ENCODE measurements at regions not wholly inside any gene's neighbourhood (a gene's known extent, or its start where the extent isn't known, plus 50 kb on each side); places are given as distances from the start of the nearest gene placed in this dataset.

- DNase-seq (ENCODE audit: low spot score), result no peak
Measured at GRCh38 chr2:181770150-181770549, 89.8 kb upstream of the NEUROD1 start.

GRCh38 chr2:181771356-181771755 lies 91.0 kb upstream of the NEUROD1 start:
- no peak for DNase-seq (ENCODE audit: low spot score)

- no peak for DNase-seq (ENCODE audit: low spot score)
Measured at GRCh38 chr2:181772334-181772733, 92.0 kb upstream of the NEUROD1 start.

DNA sequence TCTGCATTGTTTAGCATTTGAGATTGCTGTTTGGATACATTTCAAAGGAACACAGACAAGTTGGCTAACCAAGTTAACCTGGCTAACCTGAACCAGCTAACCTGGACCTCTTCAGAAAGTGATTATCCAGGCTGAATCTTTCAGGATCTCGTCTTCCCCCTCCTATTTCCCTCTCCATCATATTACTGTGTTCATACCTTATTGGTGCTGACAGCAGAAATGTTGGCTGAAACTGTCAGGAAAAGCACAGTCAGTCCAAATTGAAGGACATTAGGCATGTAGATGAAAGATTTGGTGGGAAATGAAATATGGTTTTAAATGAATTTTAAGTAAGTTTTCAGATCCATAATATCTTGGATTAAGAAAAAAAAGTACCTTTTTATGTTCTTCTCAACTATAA lies 92.5 kb upstream of the NEUROD1 start:
- no peak for DNase-seq (ENCODE audit: low spot score)

GRCh38 chr2:181774685-181775084 lies 94.4 kb upstream of the NEUROD1 start:
- no peak for DNase-seq (ENCODE audit: low spot score)

GRCh38 chr2:181776336-181776735 lies 96.0 kb upstream of the NEUROD1 start:
- DNase-seq (ENCODE audit: low spot score), result no peak

DNA sequence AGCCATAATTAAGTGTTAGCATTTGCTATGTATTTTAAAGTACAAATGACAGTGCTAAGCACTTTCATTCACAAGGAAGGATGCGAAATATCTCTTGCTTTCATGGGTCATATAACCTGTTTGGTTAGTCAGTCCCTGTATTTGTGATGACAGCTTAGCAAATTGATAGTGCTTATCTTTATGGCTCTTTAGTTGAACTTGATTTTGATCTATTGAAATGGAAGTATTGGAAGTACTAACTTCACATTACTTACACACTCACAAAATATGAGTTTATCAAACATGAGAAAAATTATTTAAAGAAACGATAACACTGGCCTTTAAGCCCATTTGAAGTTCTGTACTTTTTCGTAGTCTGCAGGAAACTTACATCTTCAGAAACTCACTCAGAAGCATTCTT lies 97.4 kb upstream of the NEUROD1 start:
- DNase-seq (ENCODE audit: low spot score), result no peak

DNA sequence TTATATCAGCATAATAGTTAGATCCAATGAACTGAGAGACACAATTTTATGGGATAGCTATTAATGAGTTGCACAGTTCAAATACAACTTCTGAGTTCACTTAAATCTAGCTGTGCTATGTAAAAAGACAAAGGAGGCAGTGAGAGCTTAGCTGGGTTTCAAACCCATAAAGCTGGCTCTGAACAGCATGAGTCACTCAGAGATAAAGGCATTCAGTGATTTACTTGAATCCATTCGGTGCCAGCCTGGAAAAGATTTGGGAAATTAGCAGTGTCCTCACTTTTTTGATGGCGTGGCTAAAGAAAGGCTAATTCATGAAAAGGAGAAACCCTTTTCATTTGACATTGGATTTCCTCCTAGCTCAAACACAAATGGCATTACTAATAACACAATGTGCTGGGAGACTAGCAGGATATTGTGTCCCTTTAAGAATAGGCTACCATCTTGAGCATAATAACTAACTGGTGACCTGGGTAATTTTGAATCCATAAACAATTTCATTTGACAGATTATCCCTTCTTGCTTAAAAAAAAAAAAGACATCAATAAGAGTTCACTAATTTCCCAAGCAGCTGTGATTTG lies 98.4 kb upstream of the NEUROD1 start:
- DNase-seq (ENCODE audit: low spot score), result no peak

DNA sequence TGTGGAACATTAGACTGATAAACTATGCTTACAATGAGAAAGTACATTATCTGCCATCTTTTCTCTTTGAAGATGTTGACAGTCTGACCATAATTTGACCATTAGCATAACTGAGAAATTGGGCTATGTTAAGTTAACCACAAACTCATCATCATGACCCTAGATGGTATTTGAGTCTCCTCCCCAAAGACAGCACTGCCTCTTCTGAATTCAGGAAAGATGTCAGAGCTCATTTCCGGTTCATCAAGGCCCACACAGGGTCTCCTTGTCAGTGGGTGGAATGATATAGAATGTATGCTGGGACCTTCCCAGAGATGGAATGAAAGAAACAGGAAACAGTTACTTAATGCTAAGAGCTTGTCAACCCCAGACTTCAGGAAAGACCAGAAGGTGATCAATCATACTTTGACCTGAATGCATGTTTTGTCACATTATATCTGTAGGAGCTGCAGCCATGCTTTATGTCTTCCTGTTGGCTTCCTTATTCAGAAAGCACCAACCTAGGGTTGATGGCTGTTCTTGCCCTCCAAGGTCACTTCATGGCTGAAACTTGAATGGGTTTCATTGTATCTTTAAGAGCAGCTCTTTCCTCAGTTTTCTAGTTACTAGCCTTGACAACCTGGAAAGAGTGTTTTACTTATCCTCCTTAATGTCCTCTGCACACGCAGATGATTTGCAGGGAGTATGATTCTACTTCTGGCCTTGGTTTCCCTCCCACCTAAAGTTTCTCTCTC lies 99.1 kb upstream of the NEUROD1 start:
- DNase-seq (ENCODE audit: low spot score), result no peak

- DNase-seq (ENCODE audit: low spot score), result peak; percentile 13
Measured at GRCh38 chr2:181780047-181780651, 99.8 kb upstream of the NEUROD1 start.

- no peak for DNase-seq (ENCODE audit: low spot score)
Measured at GRCh38 chr2:181780657-181781056, 100.3 kb upstream of the NEUROD1 start.

- DNase-seq (ENCODE audit: low spot score), result no peak
Measured at GRCh38 chr2:181781078-181781786, 100.9 kb upstream of the NEUROD1 start.

- DNase-seq (ENCODE audit: low spot score), result no peak
Measured at GRCh38 chr2:181782660-181783059, 102.3 kb upstream of the NEUROD1 start.

DNA sequence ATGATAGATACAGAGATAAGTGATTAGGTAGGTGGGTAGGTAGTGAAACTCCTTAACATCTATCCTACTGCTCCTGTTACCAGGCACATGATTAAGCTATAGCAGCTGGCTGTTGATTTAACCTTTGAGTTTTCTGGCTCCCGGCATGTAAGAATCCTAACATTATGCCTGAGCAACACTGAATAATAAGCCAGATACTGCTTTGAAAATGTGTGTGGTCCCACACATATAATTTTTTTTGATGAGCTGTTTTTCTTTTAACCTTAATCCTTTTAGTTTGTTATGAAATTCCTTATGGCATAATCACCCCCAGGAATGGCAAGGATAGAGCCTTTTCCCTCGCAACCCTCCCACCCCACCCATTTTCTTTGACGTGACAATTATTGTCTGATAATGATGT lies 104.2 kb upstream of the NEUROD1 start:
- no peak for DNase-seq (ENCODE audit: low spot score)

DNA sequence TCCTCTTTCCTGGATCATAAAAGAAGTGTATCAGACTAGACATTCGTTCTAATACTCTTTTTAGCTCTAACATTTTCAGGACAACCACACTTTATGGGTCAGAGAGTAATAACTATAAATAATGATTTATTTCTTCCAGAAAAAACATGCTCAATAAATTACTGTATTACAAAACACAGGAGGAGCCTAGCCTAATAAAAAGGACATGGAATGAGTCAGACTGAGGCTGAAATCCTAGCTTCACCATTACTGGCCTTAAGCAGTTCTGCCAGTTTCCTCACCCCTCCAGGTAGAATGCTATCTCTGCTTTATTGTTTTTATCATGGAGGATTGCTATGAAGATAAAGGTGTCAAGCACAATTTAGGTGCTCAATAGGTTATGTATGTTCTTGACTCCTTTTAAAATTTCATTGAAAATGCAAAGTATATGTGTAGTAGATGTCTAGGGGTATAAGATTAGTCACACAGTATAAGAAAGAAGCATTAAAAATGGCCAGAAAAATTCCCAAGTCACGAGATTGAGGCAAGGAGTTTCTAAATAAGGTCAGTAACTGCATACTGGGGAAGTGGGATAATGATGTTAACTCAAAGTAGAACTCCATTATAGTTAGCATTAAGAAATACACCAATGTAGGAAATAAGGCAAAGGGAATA lies 105.5 kb upstream of the NEUROD1 start:
- DNase-seq (ENCODE audit: low spot score), result no peak

DNA sequence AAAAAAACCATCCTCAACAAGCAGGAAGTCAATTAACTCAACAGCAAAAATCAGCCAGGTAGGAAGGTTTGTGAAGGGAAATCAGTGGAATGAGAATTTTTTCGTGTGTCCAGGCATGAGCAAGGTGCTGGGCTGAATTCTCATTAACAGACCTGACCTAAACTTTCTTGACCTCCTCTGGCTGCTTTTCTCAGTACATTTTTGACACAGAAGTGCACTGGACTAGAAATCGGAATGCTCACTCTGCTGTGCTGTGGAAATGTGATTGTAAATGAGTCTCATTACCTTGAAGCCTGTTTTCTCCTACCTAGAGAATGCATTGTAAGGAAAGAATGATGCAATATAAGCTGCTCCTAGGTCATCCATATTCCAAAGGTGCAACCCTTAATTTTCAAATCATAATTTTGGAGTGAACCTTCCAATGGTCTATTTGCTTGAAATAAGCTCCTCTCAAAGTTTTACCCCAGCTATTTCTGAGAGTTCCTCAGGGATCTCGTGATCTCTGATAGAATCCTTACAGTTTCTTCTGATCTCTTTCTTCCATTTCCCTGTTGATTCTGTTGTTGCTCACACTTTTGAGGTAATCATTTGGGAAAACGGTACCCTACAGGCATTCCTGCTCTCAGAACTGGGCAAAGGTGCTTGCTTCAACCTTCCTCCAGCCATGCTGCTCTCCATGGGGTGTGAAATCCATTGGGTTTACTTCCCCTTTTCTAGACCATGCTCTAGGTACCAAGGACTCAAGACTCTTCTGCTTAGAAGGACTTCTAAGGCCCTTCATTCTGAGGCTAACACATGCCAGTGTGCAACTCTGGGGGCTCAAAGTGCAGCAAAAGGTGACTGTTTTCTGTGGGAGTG lies 104.9 kb upstream of the ITPRID2 start:
- DNase-seq (ENCODE audit: low spot score), result no peak

GRCh38 chr2:181787310-181788048 lies 104.1 kb upstream of the ITPRID2 start:
- DNase-seq (ENCODE audit: low spot score), result no peak

DNA sequence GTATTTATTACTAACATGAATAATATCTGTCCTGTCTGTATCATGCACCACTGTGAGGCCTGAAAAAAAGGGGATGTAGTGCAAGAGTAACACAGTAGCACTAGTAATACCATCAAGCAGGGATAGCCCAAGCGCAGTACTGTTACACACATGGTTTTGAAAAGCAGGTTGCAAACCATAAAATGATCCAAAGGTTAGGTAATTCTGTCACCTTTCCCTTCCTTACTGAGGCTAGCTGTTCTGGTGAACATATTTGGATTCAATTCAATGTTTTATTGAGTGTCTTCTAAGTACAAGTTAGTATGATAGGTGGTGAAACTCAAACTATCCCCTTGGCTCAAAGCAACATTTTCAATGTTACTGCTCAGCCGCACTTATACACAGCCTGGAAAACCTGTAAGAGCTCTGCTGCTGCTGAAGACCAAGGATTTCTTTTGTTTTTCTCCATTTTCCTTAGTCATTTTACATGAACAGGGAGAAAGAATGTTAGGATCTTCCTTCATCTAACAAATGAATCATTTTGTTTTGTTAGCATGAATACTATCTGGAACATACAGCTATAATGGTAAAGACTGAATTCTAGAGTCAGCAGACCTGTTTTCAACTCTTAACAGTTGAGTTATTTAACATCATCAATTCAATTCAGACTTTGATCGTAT lies 102.5 kb upstream of the ITPRID2 start:
- no peak for DNase-seq (ENCODE audit: low spot score)

- DNase-seq (ENCODE audit: low spot score), result no peak
Measured at GRCh38 chr2:181789827-181790448, 101.6 kb upstream of the ITPRID2 start.
